ENCODE measurements at regions not wholly inside any gene's neighbourhood (a gene's known extent, or its start where the extent isn't known, plus 50 kb on each side); places are given as distances from the start of the nearest gene placed in this dataset.

GRCh38 chr11:134916421-134917213, 504.6 kb upstream of the B3GAT1 start:
- no peak overlapping the region for H3K27ac ChIP-seq (ENCODE audit: extremely low read depth, low read depth, low read length)
- ChIA-PET POLR2A (no interaction called here), CTCF (no interaction called here)
- TF ChIP-seq SCRT2 (tag by site-specific recombination; IDR thresholded peaks at IDR 0.05) (0 out of 2 replicates have a peak, but pooled peaks have one; percentile 11), SCRT1 (tag by site-specific recombination; IDR thresholded peaks at IDR 0.05; ENCODE audit: borderline replicate concordance) (0 out of 2 replicates have a peak, but pooled peaks have one; percentile 16), ZNF585B (tag by site-specific recombination; IDR thresholded peaks at IDR 0.05) (no peak)
- H3K36me3 ChIP-seq (ENCODE audit: control insufficient read depth in 2 of 2, insufficient read depth in 1 of 2, low read length in 2 of 2) = no peaks in the 10 kb centered on the region
- H3K4me3 ChIP-seq (ENCODE audit: low read depth, low read length) = no peak overlapping the region
- no peaks in the 10 kb centered on the region for H3K9me3 ChIP-seq (ENCODE audit: control insufficient read depth, insufficient read depth, low read depth, low read length)
- 0 out of 2 replicates have a peak, but pooled peaks cover 1% of the 10 kb centered on the region for H3K4me1 ChIP-seq (ENCODE audit: control insufficient read depth, insufficient read depth, low read length)

GRCh38 chr11:134915881-134916280, 503.8 kb upstream of the B3GAT1 start:
- CTCF ChIA-PET = interaction anchor here (0.7 kb wide), 1 partner anchor 593 kb away, joined by 3 read pairs; no protein-coding TSS in a partner anchor
- H3K27ac ChIP-seq (ENCODE audit: extremely low read depth, low read depth, low read length) = no peak overlapping the region
- no peak overlapping the region for H3K4me3 ChIP-seq (ENCODE audit: low read depth, low read length)
- POLR2A ChIA-PET = no interaction called here
- TF ChIP-seq ZNF26 (tag by site-specific recombination; IDR thresholded peaks at IDR 0.05) = no peak
- no peak for TF ChIP-seq ZFHX2 (tag by site-specific recombination; conservative IDR thresholded peaks at IDR 0.05)
- TF ChIP-seq ZNF248 (tag by site-specific recombination; IDR thresholded peaks at IDR 0.05) = no peak
- TF ChIP-seq ZNF155 (tag by site-specific recombination; IDR thresholded peaks at IDR 0.05) = no peak
- no peak for TF ChIP-seq REPIN1 (tag by site-specific recombination; IDR thresholded peaks at IDR 0.05; ENCODE audit: low read depth)
- no peak for TF ChIP-seq ZNF211 (tag by site-specific recombination; IDR thresholded peaks at IDR 0.05; ENCODE audit: low read depth)
- TF ChIP-seq ZNF837 (tag by site-specific recombination; IDR thresholded peaks at IDR 0.05) = no peak
- TF ChIP-seq GLIS1 (tag by site-specific recombination; IDR thresholded peaks at IDR 0.05) = no peak
- no peak for TF ChIP-seq AEBP2 (tag by site-specific recombination; IDR thresholded peaks at IDR 0.05; ENCODE audit: borderline replicate concordance)
- 0 out of 2 replicates have a peak, but pooled peaks cover 2% of the 10 kb centered on the region for H3K4me1 ChIP-seq (ENCODE audit: control insufficient read depth, insufficient read depth, low read length)
- H3K9me3 ChIP-seq (ENCODE audit: control insufficient read depth, insufficient read depth, low read depth, low read length) = no peaks in the 10 kb centered on the region
- no peaks in the 10 kb centered on the region for H3K36me3 ChIP-seq (ENCODE audit: control insufficient read depth in 2 of 2, insufficient read depth in 1 of 2, low read length in 2 of 2)

GRCh38 chr11:134915212-134915611, 503.2 kb upstream of the B3GAT1 start:
- Histone ChIP-seq H3K9me3 (ENCODE audit: control insufficient read depth, insufficient read depth, low read depth, low read length) (no peaks in the 10 kb centered on the region), H3K4me3 (ENCODE audit: low read depth, low read length) (no peak overlapping the region), H3K4me1 (ENCODE audit: control insufficient read depth, insufficient read depth, low read length) (0 out of 2 replicates have a peak, but pooled peaks cover 2% of the 10 kb centered on the region), H3K36me3 (ENCODE audit: control insufficient read depth in 2 of 2, insufficient read depth in 1 of 2, low read length in 2 of 2) (no peaks in the 10 kb centered on the region), H3K27ac (ENCODE audit: extremely low read depth, low read depth, low read length) (no peak overlapping the region)
- ChIA-PET CTCF (interaction anchor here (0.7 kb wide), 1 partner anchor 592 kb away, joined by 3 read pairs; no protein-coding TSS in a partner anchor), POLR2A (no interaction called here)
- 0 out of 2 replicates have a peak, but pooled peaks have one; percentile 36 for TF ChIP-seq ZNF660 (tag by site-specific recombination; IDR thresholded peaks at IDR 0.05)
- TF ChIP-seq ZNF16 (tag by site-specific recombination; IDR thresholded peaks at IDR 0.05; ENCODE audit: low read depth) = no peak
- no peak for TF ChIP-seq ZSCAN18 (tag by site-specific recombination; IDR thresholded peaks at IDR 0.05)
- TF ChIP-seq ZNF610 (tag by site-specific recombination; IDR thresholded peaks at IDR 0.05; ENCODE audit: borderline replicate concordance) = no peak
- TF ChIP-seq ZNF48 (tag by site-specific recombination; IDR thresholded peaks at IDR 0.05) = no peak
- TF ChIP-seq ZIC2 (tag by site-specific recombination; IDR thresholded peaks at IDR 0.05) = peak; percentile 72
- peak; percentile 50 for TF ChIP-seq FEZF1 (tag by site-specific recombination; IDR thresholded peaks at IDR 0.05)

All from HEK293 (cell line).